ENCODE measurements at regions not wholly inside any gene's neighbourhood (a gene's known extent, or its start where the extent isn't known, plus 50 kb on each side); places are given as distances from the start of the nearest gene placed in this dataset.

DNA sequence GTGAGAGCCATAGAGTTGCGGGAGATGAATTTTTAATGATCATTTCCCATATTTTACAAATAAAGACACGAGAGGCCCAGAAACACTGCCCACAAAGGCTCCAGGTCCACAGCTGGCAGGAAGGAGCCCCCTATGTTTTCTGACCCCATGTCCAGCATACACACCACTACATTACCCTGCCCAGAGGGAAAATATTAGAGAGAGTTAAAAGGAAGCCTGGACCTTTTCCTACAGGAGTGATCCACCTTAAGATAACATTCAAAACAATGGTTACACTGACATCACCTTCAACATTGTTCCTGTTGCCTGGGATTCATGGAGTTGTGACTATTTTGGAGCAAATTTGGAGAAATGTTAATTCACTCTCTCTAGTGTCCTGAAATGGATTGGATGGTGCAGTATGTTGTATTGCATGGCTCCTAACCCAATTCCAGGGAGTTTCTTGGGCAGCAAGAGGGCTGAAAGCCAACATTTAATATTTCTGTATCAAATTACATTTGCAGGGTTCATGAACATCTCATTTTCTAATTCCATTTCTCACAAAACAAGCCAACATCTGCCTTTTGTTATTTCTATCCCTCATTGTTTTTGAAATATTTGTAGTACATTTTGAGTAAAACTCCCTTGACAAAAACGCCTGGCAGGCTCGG lies 172.5 kb downstream of the DLEU7 start:
- no peak for DNase-seq (ENCODE audit: low read depth, low spot score)
- H3K27ac ChIP-seq (ENCODE audit: low read length), result no peak overlapping the region
- no CpG with 5 or more reads among the region's 4 CpGs for WGBS (ENCODE audit: insufficient coverage, insufficient read length)
- no peak overlapping the region for H3K4me3 ChIP-seq (ENCODE audit: low read length)
- H3K36me3 ChIP-seq (ENCODE audit: control insufficient read depth, insufficient read depth, low read length), result no peaks in the 10 kb centered on the region
- no peaks in the 10 kb centered on the region for H3K9me3 ChIP-seq (ENCODE audit: control insufficient read depth, insufficient read depth, low read length)
- no peaks in the 10 kb centered on the region for H3K4me1 ChIP-seq (ENCODE audit: control insufficient read depth, insufficient read depth, low read length)
- no peaks in the 10 kb centered on the region for H3K27me3 ChIP-seq (ENCODE audit: control insufficient read depth, insufficient read depth, low read length)

DNA sequence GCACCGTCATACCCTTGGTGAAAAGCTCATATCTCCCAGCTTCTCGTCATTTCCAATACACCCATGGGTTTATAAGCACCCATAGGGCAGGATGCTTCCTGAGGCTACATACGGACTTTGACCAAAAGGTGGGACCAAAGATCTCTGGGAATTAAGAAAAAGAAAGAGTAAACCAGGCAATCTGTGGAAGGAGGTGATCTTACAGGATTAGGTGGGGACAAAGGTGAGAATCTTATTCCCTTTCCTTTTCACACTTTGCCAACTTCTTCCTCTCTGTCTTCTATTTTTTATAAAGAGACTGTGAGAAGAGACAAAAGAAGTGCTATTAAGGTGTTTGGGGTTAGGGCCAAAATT lies 172.0 kb downstream of the DLEU7 start:
- no peaks in the 10 kb centered on the region for H3K36me3 ChIP-seq (ENCODE audit: control insufficient read depth, insufficient read depth, low read length)
- H3K27ac ChIP-seq (ENCODE audit: low read length), result no peak overlapping the region
- H3K4me3 ChIP-seq (ENCODE audit: low read length), result no peak overlapping the region
- no peaks in the 10 kb centered on the region for H3K9me3 ChIP-seq (ENCODE audit: control insufficient read depth, insufficient read depth, low read length)
- no peaks in the 10 kb centered on the region for H3K4me1 ChIP-seq (ENCODE audit: control insufficient read depth, insufficient read depth, low read length)
- no peak for DNase-seq (ENCODE audit: low read depth, low spot score)
- WGBS (ENCODE audit: insufficient coverage, insufficient read length), result no CpG with 5 or more reads among the region's 3 CpGs
- H3K27me3 ChIP-seq (ENCODE audit: control insufficient read depth, insufficient read depth, low read length), result no peaks in the 10 kb centered on the region

DNA sequence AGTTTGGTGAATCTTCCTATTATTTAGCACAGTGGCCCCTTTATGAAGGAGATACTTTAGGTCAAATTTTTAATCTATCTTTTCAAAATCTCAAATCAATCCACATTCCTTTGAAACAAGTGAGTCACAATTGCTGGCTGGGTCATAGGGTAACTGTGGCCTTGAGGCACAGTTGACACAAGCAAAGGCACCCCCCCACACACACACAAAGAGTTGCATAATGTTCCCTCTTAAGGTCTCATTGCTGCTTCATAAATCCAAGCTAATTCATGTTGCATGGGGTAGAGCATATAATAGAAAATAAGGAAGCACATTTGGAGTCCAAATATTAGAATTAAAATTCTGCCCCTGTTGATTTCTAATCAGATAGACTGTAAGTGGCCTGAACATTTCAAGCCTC lies 171.5 kb downstream of the DLEU7 start:
- DNase-seq (ENCODE audit: low read depth, low spot score), result no peak
- H3K9me3 ChIP-seq (ENCODE audit: control insufficient read depth, insufficient read depth, low read length), result no peaks in the 10 kb centered on the region
- no peak overlapping the region for H3K27ac ChIP-seq (ENCODE audit: low read length)
- H3K36me3 ChIP-seq (ENCODE audit: control insufficient read depth, insufficient read depth, low read length), result no peaks in the 10 kb centered on the region
- no peaks in the 10 kb centered on the region for H3K4me1 ChIP-seq (ENCODE audit: control insufficient read depth, insufficient read depth, low read length)
- H3K4me3 ChIP-seq (ENCODE audit: low read length), result no peak overlapping the region
- H3K27me3 ChIP-seq (ENCODE audit: control insufficient read depth, insufficient read depth, low read length), result no peaks in the 10 kb centered on the region

GRCh38 chr13:50675651-50676050 lies 167.8 kb downstream of the DLEU7 start:
- no peaks in the 10 kb centered on the region for H3K36me3 ChIP-seq (ENCODE audit: control insufficient read depth, insufficient read depth, low read length)
- no peak overlapping the region for H3K4me3 ChIP-seq (ENCODE audit: low read length)
- no CpG with 5 or more reads among the region's 4 CpGs for WGBS (ENCODE audit: insufficient coverage, insufficient read length)
- no peaks in the 10 kb centered on the region for H3K27me3 ChIP-seq (ENCODE audit: control insufficient read depth, insufficient read depth, low read length)
- no peaks in the 10 kb centered on the region for H3K9me3 ChIP-seq (ENCODE audit: control insufficient read depth, insufficient read depth, low read length)
- H3K27ac ChIP-seq (ENCODE audit: low read length), result no peak overlapping the region
- H3K4me1 ChIP-seq (ENCODE audit: control insufficient read depth, insufficient read depth, low read length), result no peaks in the 10 kb centered on the region
- DNase-seq (ENCODE audit: low read depth, low spot score), result no peak

DNA sequence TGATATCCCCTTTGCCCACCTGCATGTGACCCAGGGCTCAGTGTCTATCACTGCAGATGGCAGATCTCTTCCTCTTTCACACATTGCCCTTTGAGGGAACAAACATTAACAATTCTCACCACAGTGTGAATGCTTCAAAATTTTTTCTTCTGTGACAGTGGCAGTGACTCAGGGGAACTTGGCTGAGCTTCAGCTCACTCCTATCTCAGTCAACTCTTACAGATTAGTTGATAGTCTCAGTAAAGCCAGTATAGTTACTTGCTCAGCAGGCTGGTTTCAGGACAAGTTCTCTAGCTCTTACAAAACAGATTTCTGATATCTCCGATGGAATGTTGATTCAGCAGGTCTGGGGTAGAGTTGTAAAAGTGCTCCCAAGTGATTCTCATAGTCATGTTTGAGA lies 166.9 kb downstream of the DLEU7 start:
- Histone ChIP-seq H3K9me3 (ENCODE audit: control insufficient read depth, insufficient read depth, low read length) (no peaks in the 10 kb centered on the region), H3K36me3 (ENCODE audit: control insufficient read depth, insufficient read depth, low read length) (no peaks in the 10 kb centered on the region), H3K4me3 (ENCODE audit: low read length) (no peak overlapping the region), H3K4me1 (ENCODE audit: control insufficient read depth, insufficient read depth, low read length) (no peaks in the 10 kb centered on the region), H3K27me3 (ENCODE audit: control insufficient read depth, insufficient read depth, low read length) (no peaks in the 10 kb centered on the region), H3K27ac (ENCODE audit: low read length) (no peak overlapping the region)
- no peak for DNase-seq (ENCODE audit: low read depth, low spot score)
- no CpG with 5 or more reads among the region's 1 CpG for WGBS (ENCODE audit: insufficient coverage, insufficient read length)

DNA sequence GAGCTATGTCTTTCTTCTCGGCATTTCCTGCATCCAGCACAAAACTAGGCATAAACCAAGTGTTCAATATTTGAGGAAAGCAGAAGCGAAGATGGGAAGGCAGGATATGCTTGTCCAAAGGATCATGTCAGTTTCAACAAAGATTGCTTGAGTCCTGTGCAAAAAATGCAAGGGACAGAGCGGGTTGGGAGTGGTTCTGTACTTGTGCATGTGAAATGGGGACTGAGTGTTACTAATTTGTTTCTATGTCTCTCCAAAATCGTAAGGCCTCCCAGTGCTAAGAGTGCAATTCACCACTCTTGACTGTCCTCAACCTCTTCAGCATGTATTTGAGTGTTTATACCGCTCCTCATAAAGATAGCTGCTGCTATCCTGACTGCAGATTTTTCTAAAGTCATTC lies 166.2 kb downstream of the DLEU7 start:
- Histone ChIP-seq H3K9me3 (ENCODE audit: control insufficient read depth, insufficient read depth, low read length) (no peaks in the 10 kb centered on the region), H3K36me3 (ENCODE audit: control insufficient read depth, insufficient read depth, low read length) (no peaks in the 10 kb centered on the region), H3K27ac (ENCODE audit: low read length) (no peak overlapping the region), H3K27me3 (ENCODE audit: control insufficient read depth, insufficient read depth, low read length) (no peaks in the 10 kb centered on the region), H3K4me1 (ENCODE audit: control insufficient read depth, insufficient read depth, low read length) (no peaks in the 10 kb centered on the region), H3K4me3 (ENCODE audit: low read length) (no peak overlapping the region)
- WGBS (ENCODE audit: insufficient coverage, insufficient read length), result no CpG with 5 or more reads among the region's 5 CpGs
- DNase-seq (ENCODE audit: low read depth, low spot score), result no peak

DNA sequence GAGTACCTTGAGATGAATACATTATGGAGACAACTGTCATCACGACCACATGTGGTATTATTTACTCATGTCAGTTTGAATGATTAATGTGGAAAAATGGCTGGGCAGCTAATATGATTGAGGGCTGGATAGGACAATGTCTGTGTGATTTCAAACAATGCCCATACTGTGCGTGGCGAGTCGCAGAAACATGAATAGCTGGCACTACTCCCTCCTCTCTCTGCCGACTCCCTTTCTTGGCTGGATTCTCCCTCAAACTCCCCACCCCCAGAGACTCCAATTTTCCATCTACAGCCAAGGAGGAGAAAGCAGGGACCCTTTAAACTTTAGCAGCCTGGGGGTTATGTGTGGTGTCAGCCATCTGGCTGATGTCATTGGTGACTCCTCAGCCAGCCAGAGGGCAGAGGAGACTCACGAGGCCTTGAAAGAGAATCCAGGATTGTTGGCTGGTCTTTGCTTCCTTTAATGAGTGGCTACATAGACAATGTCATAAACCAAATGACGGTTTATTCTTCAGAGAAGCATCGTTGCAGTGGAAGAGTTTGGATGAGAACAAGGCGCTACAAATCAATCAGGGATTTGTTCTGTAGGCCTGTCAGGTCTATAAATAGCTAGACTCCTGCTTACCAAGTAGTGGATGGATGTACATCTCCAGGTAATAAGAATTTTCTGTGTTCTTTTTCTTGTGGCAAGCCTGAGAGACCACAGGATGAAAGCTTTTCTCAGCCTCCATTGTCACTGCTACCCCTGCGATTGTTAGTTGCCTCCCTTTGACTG lies 165.6 kb downstream of the DLEU7 start:
- no CpG with 5 or more reads among the region's 10 CpGs for WGBS (ENCODE audit: insufficient coverage, insufficient read length)
- no peak for DNase-seq (ENCODE audit: low read depth, low spot score)
- Histone ChIP-seq H3K36me3 (ENCODE audit: control insufficient read depth, insufficient read depth, low read length) (no peaks in the 10 kb centered on the region), H3K27me3 (ENCODE audit: control insufficient read depth, insufficient read depth, low read length) (no peaks in the 10 kb centered on the region), H3K9me3 (ENCODE audit: control insufficient read depth, insufficient read depth, low read length) (no peaks in the 10 kb centered on the region), H3K4me1 (ENCODE audit: control insufficient read depth, insufficient read depth, low read length) (no peaks in the 10 kb centered on the region), H3K27ac (ENCODE audit: low read length) (no peak overlapping the region), H3K4me3 (ENCODE audit: low read length) (no peak overlapping the region)

GRCh38 chr13:50678464-50679162 lies 164.9 kb downstream of the DLEU7 start:
- Histone ChIP-seq H3K4me1 (ENCODE audit: control insufficient read depth, insufficient read depth, low read length) (no peaks in the 10 kb centered on the region), H3K4me3 (ENCODE audit: low read length) (no peak overlapping the region)
- no CpG with 5 or more reads among the region's 6 CpGs for WGBS (ENCODE audit: insufficient coverage, insufficient read length)

GRCh38 chr13:50679321-50679720 lies 164.2 kb downstream of the DLEU7 start:
- H3K27ac ChIP-seq (ENCODE audit: low read length), result no peak overlapping the region
- DNase-seq (ENCODE audit: low read depth, low spot score), result no peak
- no peaks in the 10 kb centered on the region for H3K9me3 ChIP-seq (ENCODE audit: control insufficient read depth, insufficient read depth, low read length)
- no peaks in the 10 kb centered on the region for H3K4me1 ChIP-seq (ENCODE audit: control insufficient read depth, insufficient read depth, low read length)
- H3K4me3 ChIP-seq (ENCODE audit: low read length), result no peak overlapping the region
- H3K27me3 ChIP-seq (ENCODE audit: control insufficient read depth, insufficient read depth, low read length), result no peaks in the 10 kb centered on the region
- no peaks in the 10 kb centered on the region for H3K36me3 ChIP-seq (ENCODE audit: control insufficient read depth, insufficient read depth, low read length)

More at GRCh38 chr13:50678464-50679162, 164.9 kb downstream of the DLEU7 start:
- no peaks in the 10 kb centered on the region for H3K9me3 ChIP-seq (ENCODE audit: control insufficient read depth, insufficient read depth, low read length)
- no peaks in the 10 kb centered on the region for H3K27me3 ChIP-seq (ENCODE audit: control insufficient read depth, insufficient read depth, low read length)
- no peaks in the 10 kb centered on the region for H3K36me3 ChIP-seq (ENCODE audit: control insufficient read depth, insufficient read depth, low read length)
- H3K27ac ChIP-seq (ENCODE audit: low read length), result no peak overlapping the region
- no peak for DNase-seq (ENCODE audit: low read depth, low spot score)

DNA sequence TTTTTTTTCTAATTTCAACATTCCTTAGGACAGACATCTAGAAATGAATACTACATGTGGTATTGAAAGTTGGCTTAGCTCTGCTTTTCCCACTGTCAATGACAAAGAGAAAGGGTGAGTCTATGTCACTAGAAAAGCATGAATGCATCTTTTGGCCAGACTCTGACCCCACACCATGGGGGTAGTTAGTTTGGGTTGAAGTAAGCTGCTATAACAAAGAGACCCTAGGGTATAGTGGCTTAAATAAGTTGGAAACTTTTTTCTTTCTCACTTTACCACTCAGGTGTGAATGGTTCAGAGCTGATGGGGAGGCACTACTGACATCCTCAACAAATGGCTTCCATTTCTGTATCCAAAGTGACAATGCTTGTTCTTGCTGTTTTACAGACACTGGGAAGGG lies 161.5 kb downstream of the DLEU7 start:
- no peaks in the 10 kb centered on the region for H3K9me3 ChIP-seq (ENCODE audit: control insufficient read depth, insufficient read depth, low read length)
- no peaks in the 10 kb centered on the region for H3K36me3 ChIP-seq (ENCODE audit: control insufficient read depth, insufficient read depth, low read length)
- H3K4me3 ChIP-seq (ENCODE audit: low read length), result no peak overlapping the region
- no peak overlapping the region for H3K27ac ChIP-seq (ENCODE audit: low read length)
- no peaks in the 10 kb centered on the region for H3K4me1 ChIP-seq (ENCODE audit: control insufficient read depth, insufficient read depth, low read length)
- no peaks in the 10 kb centered on the region for H3K27me3 ChIP-seq (ENCODE audit: control insufficient read depth, insufficient read depth, low read length)
- no peak for DNase-seq (ENCODE audit: low read depth, low spot score)

- Histone ChIP-seq H3K4me3 (ENCODE audit: low read length) (no peak overlapping the region), H3K4me1 (ENCODE audit: control insufficient read depth, insufficient read depth, low read length) (no peaks in the 10 kb centered on the region), H3K27me3 (ENCODE audit: control insufficient read depth, insufficient read depth, low read length) (no peaks in the 10 kb centered on the region), H3K36me3 (ENCODE audit: control insufficient read depth, insufficient read depth, low read length) (no peaks in the 10 kb centered on the region), H3K9me3 (ENCODE audit: control insufficient read depth, insufficient read depth, low read length) (no peaks in the 10 kb centered on the region), H3K27ac (ENCODE audit: low read length) (no peak overlapping the region)
- no peak for DNase-seq (ENCODE audit: low read depth, low spot score)
- WGBS (ENCODE audit: insufficient coverage, insufficient read length), result no CpG with 5 or more reads among the region's 2 CpGs
Measured at GRCh38 chr13:50682966-50683365, 160.5 kb downstream of the DLEU7 start.

Measured in iPS DF 6.9 (cell line).